NCI-H2227 treated with DMSO at 0.1 percent for 48 hours (cell line): ENCODE measurements at regions not wholly inside any gene's neighbourhood (a gene's known extent, or its start where the extent isn't known, plus 50 kb on each side); places are given as distances from the start of the nearest gene placed in this dataset.

Experiments
- DNase-seq: peaks from one replicate; lab custom pipeline; 2025; lab: John Stamatoyannopoulos, UW

DNA sequence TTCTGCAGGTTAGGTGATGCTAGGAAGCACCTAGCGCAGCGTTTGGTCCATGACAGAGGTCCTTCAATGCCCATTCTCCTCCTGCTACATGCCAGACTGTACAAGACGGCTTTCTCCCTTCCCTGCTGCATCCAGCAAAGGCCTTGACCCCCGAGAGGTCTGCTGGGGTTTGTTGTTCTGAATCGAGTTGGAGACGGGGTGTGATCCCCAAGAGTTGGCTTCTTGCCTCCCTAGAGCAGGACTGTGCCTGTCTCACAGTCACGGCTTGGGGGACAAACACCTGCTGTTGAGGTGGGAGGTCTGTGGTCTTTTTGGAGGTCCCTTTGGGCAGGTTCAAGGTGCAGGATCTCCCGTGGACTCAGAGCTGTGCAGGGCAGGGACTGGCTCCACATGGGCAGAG lies 352.3 kb upstream of the B3GAT1 start:
- DNase-seq: no peak

DNA sequence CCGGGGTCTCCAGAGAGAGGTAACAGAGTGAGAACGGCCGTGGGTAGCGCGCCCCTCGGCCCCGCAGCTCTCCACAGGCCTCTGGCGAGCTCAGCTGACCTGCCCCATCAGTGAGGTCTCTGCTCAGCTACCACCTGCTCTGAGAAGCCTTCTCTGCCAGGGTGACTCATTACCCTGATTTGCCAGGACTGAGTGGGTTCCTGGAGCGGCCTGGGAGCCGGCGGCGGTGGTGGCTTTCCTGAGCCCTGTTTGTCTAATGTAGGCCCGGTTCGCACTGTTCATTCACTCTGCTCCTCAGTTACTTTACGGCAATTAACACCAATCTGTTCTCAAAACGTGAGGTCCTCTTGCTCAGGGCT lies 351.0 kb upstream of the B3GAT1 start:
- DNase-seq: no peak

DNA sequence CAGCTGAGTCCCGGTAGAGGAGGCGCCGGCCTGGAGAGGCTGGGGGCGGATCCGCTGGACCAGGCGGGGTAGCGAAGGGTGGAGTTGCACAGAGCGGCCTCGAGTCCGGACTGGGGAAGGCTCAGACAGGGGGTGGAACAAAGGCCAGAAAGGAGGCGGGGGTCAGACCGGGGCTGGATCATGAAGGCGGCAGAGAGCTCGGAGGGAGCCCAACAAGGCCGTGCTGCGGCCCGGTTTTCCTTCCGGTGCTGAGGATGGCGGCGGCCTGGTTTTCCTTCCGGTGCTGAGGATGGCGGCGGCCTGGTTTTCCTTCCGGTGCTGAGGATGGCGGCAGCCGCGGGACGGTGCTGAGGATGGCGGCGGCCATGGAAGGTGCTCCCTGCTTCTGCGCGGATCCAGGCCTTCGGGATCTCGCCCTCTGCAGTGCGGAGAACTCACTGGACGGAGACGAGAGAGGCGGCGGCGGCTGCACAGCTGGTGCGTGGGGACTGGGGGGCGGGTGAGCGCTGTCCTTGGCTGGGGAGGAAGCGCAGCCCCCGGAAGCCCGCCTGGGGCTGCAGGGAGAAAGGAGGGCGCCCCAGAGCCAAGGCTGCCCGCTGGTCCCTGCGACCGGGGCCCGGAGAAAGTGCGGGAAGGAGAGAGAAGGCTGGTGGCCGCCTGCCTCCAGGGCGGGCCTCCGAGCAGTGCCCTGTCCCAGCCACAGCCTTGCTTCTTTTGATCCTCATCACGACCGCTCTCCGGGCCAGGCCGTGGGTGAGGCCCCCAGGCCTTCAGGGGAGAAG lies 350.4 kb upstream of the B3GAT1 start:
- no peak for DNase-seq

DNA sequence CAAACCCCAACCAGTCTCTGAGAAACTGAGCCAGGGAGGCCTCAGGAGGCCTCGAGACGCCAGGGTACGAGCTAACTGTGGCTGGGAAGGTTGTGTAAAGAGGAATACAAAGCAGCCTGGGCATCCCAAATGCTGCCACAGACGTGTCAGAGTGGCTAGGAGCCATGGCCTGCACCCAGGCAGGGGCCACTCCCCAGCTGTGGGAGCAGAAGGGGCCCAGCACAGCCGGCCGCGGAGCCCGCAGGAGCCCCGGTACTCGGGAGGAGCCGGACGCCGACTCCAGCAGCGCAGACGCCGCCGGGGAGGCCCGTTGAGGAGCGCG lies 349.8 kb upstream of the B3GAT1 start:
- DNase-seq: no peak

DNA sequence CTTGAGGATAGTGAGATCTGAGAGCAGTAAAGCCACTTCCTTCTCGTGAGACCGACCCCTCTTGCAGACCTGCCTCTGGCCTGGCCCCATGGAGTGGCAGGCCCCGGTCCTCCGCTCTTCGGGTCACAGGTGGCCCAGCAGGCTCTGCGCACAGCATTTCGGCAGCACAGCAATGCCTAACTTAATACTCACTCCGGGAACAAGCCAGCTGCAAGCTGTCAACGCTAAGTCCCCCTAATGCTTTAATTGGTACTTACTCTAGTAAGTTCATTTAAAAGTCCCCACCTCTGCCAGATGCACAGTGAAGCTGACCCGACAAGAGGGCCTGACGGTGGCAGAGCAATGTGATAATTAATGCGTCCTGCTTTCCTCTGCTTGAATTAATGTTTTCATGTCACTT lies 349.3 kb upstream of the B3GAT1 start:
- DNase-seq: no peak

DNA sequence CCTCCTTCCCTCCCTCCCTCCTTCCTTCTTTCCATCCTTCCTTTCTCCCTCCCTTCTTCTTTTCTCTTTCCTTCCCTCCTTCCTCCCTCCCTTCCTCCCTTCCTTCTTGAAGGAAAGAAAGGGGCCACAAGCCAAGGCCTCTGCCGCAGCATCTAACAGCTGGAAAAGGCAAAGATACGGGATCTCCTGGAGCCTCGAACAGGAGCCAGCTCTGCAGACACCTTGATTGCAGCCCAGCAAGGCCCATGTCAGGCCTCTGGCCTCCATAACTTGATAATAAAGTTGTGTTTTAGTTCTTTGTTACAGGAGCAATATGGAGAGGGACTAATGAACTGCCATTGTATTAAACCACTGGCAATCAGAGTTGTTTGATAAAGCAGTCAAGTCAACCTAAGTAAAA lies 348.9 kb upstream of the B3GAT1 start:
- no peak for DNase-seq

DNA sequence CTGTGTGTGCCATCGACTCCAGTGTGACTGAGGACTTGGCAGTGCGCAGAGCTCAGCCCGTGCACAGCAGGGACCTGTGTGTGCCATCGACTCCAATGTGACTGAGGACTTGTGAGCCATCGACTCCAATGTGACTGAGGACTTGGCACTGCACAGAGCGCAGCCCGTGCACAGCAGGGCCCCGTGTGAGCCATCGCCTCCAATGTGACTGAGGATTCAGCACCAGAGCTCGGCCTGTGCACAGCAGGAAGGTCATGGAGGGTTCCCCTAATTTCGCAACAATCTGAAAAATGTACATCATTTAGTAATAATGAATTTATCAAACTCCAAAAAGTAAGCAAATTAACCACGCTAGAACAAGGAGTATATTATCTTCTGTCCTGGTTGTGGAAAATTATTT lies 348.3 kb upstream of the B3GAT1 start:
- no peak for DNase-seq

DNA sequence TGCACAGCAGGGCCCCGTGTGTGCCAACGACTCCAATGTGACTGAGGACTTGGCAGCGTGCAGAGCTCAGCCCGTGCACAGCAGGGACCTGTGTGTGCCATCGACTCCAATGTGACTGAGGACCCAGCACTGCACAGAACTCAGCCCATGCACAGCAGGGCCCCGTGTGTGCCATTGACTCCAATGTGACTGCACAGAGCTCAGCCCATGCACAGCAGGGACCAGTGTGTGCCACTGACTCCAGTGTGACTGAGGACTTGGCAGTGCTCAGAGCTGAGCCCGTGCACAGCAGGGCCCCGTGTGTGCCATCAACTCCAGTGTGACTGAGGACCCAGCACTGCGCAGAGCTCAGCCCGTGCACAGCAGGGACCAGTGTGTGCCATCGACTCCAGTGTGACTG lies 347.8 kb upstream of the B3GAT1 start:
- DNase-seq: no peak

DNA sequence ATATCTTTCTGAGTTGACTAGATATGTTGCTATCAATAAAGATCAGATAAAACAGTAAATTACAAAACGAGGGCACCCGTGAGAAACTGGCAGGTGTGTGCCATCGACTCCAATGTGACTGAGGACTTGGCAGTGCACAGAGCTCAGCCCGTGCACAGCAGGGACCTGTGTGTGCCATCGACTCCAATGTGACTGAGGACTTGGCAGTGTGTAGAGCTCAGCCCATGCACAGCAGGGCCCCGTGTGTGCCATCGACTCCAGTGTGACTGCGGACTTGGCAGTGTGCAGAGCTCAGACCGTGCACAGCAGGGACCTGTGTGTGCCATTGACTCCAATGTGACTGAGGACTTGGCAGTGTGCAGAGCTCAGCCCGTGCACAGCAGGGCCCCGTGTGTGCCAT lies 347.2 kb upstream of the B3GAT1 start:
- no peak for DNase-seq

DNA sequence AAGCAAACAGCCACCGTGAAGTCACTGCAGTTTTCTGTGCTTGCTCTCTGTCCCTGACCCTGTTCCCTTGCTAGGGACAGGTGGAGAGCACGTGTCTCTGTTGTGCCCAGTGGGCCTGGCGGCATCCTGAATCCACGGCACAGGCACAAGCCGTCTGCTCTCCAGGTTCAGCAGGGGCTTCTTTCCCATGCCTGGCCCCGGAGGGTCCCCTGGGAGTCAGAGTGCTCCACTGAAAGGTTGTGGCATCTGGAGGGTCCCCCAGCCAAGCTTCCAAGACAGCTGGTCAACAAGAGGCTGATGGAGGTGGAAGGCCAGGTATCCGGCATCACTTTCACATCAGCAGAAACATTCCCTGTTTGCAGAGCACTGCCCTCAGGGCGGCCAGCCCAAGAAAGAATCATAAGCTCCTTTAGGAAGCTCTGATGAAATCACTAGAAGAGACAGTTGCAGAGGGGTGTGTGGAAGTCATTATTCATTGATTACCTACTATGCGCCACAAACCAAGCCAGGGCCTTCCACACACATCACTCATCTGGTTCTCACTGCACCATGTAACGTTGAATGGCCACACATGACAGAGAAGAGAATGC lies 346.4 kb upstream of the B3GAT1 start:
- DNase-seq: no peak

DNA sequence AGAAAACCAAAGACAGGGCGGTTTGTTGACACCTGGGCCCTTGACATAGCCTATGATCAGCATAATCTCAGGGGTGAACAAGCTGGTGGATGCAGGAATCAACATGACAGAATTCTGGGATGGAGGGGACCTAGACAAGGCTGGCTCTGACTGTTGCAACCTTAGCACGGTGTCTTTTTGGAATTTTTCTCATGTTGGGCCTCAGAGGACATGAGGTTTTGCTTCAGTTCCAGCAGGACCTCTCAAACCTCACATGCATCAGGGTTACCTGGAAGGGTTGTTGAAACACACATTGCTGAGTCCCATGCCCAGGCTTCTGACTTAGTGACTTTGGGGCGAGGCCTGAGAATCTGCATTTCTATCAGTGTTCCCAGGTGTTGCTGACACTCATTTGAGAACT lies 345.6 kb upstream of the B3GAT1 start:
- DNase-seq: no peak

DNA sequence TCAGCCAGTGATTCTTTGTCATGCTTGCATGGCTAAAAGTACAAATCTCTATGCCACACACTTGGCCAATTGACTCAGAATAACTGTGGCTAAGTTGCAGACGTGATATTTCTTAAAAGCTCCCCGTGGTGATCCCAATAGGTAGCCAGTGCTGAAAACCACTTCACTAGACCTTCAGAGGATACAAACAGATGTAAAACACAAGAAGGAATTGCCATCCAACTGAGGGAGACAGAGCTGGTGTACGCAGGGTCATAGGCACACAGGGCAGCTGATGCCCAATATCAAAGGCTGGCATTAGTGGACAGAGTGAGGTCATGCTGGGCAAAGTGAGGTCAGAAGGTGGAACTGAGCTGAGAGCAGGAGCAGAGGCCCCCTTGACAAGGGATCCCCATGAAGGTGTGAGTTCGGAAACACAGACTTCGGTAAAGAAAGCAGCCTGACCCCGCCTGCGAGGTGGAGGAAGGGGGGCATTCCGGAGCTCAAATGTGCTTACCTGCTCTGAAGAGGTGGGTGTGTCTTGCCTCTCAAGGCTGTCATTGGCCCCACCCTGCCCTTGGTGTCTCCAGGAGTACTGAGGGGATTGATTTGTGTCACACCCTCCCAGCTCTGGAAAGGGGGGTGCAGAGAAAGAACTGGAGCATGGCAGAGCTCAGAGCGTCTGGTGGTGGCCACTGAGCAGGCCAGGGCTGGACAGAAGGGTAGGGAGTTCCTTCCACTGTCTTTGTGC lies 344.9 kb upstream of the B3GAT1 start:
- no peak for DNase-seq

DNA sequence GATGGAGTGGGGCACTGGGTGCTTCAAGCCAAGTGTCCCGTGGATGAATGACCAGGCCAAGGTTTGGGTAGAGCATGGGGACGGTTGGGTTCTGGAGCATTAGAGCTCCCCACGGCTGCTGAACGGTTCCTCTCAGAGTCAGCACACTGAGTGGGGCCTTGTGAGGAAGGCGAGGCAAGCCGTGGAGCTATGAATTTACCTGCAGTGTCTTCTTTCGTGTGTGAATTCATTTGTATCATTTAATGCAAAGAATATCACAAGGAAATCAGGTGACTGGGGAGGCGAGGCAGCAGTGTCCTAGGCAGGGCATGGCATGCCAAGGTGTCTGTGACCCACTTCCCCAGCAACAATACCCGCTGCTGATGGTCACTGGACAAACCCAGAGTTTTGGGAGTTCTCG lies 343.5 kb upstream of the B3GAT1 start:
- DNase-seq: no peak

DNA sequence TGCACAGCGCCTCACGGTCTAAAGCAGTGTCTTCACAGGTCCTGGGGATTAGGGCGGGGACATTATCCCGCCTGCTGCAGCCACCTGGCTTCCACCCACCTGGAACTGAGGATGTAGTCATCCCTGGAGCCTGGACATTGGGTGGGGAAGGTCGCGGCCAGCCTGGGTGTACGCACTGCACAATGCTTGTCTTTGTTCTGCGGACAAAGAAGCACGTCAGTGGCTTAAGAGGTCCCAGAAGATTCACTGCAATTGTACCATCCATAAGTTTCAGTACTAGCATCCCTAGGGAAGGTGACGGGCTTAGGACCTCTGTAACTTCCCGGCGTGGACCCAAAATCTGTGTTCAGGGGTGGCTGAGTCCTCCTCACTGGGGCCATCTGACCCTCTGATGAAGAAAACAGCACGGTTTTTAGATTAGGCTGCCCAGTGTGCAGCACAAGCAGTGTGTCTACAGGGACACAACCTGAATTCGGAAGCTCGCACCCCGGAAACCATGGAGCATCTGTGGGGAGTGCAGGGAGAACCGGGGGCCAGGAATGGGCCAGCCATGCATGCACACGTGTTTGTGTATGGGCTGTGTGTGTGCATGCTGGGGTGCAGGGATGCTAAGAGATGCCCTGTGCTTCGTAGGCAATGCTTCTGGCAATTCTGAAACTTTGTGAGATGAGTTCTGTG lies 342.6 kb upstream of the B3GAT1 start:
- no peak for DNase-seq

DNA sequence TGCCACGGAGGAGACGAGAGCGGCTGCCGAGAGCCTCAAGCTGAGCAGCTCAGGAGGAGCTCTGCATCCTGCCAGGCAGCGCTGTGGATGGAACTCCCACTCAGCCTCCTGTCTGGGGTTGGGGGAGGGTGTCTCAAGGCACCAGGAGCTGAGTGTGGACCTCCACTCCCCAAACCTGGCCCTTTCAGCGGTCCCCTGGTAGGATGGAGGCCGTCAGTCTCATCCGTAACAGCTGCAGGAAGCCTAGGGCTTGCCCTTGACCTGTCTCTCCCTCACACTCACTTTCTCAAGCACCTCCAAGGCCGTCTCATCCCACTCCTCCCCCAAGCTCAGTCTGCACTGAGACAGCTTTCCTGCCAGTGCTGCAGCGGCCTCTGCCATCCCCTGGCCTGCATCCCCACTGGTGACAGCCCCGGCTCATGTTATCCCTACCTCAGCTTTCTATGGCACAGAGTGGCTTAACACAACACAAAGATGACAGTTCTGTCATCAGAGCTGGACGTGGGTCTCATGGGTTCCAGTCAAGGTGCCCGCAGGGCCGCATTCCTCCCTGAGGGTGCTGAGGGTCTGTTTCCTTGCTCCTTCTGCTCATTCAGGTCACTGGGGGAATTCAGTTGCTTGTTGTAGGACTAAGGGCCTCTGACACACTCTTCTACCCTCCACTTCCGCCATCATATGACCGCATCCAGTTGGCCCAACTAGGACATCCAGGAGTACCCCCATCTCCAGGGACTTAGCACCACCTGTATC lies 341.9 kb upstream of the B3GAT1 start:
- no peak for DNase-seq

DNA sequence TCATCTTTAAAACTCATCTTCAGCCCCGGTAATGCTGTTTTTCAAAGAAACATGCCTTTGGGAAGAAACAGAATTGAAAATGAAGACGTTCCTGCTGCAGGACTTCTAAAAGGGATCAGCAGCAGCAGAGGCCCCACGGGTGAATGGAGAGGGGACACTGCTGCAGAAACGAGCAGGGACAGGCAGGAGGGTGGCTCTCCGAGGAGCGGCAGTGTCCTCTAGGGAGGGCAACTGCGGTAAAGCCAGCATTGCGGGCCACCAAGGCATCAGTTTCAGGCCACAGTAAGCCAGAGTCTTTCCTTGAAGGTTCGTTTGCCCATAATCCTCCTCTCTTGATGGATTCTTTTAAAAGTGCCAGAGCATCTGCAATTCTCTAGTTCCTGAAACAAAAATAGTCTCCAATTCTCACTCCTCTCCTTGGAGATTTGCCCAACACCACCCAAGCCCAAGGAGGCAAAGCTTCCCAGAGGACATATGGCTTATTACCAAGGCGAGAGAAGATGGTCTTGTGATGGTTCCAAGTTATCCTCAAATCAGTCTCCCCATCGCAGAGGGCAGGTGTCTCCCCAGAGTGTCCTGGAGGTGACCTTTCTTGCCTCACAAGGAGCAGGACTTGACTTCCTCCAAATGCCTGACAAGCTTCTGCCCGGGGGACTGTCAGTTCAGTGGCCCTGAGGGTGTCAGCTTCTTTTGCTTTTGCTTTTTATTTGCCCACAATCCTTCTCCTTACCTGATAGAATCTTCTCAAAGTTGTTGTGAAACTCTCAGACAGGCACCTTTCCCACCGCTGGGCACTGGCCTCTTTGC lies 341.1 kb upstream of the B3GAT1 start:
- no peak for DNase-seq

DNA sequence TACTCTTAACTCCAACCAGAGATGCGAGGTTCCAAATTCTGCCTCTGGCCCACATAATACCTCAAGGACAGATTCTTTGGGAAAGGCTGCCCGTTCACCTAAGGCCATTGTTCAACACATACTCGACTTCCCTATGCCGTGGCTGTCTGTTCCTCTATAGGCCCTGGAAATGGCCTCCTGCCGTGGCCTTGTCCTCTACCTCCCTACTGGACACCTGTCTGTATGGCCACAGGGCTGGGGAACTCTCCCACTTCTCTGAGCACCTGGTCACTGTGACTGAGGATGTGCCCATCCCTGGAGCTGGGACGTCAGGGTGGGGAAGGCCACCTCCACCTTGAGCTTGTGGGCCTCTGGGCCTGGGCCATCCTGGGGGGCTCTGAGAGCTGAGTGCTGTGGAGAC lies 340.5 kb upstream of the B3GAT1 start:
- DNase-seq: no peak

DNA sequence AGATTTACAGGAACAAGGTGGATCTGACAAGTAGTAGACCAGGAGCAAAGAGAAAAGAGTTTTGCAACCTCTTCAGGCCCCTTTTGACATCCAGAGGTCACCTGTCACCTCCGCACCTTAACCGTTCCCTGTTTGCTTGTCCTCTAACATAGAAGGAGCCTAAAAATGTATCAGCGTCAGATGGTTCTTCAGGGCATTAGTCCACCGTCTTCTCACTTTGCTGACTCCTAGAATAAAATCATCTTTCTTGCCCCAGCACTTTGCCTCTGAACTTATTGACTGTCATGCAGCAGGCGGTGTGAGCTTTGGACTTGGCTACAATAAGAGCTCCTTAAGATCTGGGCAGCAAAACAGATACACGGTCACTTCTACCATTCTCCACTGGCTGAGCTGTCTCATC lies 339.7 kb upstream of the B3GAT1 start:
- DNase-seq: no peak

DNA sequence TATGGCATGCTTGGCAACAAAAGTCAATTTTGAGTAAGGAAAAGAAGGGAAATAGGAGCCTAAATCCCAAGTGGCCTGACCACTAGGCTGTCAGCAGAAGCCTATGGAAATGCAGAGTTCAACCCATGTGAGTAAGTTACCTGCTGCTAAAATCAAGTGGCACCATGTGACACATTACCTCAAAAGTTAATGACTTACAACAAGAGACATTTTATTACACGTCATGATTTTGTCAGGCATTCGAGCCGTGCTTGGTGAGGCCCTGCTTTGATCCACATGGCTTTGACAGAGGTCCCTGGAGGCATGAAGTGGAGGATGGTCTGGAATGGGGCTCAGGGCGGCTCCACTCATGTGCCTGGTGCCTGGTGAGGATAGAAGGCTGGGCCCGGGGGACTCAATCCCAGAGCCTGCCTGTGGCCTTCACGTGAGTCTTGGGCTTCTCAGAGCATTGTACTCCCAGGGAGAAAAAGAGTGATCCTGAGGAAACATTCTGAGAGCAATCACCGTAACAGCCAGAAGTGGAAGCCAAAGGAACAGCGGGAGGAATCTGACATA lies 339.1 kb upstream of the B3GAT1 start:
- no peak for DNase-seq

DNA sequence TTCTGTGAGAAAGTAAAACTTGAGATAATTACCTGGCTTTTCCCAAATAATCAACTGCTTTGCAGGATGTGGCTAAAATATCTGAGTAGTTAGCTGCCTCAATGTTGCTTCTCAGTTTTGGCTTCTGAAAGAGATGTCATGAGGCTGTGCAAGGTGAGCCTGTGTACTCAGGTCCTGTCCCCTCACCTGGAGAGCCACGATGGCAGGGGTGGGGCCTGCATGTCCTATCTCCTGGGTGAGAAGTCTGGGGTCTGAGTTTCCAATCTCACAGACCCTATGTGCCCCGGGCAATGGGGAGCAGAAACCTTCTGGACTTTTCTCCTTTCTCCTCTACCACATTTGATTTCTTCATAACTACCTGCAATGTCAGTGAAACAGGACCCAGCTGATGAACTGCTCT lies 338.6 kb upstream of the B3GAT1 start:
- no peak for DNase-seq
